K562 (cell line): ENCODE measurements at regions not wholly inside any gene's neighbourhood (a gene's known extent, or its start where the extent isn't known, plus 50 kb on each side); places are given as distances from the start of the nearest gene placed in this dataset.

Experiments used
- ATAC-seq: fragments of 200-7000 bp; cut with Tn5 transposase; 3 replicates; pipeline ENCODE4 v1.9.1; 2020; ENCODE audit warnings: moderate library complexity
- BruUV-seq: library from RNA; stranded (reverse); fragments of 400-500 nt; replicated peaks from 2 replicates; lab custom pipeline; 2021; lab: Mats Ljungman, UMichigan
- CTCF ChIA-PET: fragments of 300-600 bp; formaldehyde crosslinking; extraction: SDS; loops from one replicate; lab custom pipeline; 2021; ENCODE audit warnings: low intra/inter-chr PET ratio; lab: Yijun Ruan, JAX
- POLR2A ChIA-PET: fragments of 300-600, 350-650 bp; sonication (Branson Sonifier 250); formaldehyde crosslinking; extraction: SDS; loops from one replicate; lab custom pipeline; 2021; ENCODE audit warnings: antibody characterized with exemption, inconsistent platforms; lab: Yijun Ruan, JAX
- DNase-seq, 4 experiments: peaks; one replicate each; pipeline versions ENCODE4 v3.0.0 to v3.0.0-alpha.2; 2011 to 2018; ENCODE audit warnings: low spot score in 3 of 4, mixed read lengths in 3 of 4; ENCODE audit errors: extremely low read depth in 1 of 4
- FAIRE-seq: peaks from 2 replicates; lab custom pipeline; 2011; peaks lifted over from hg19 to GRCh38; lab: Jason Lieb, UNC
- H2AFZ ChIP-seq: 2 replicates; pipeline ENCODE4 v1.6.0; 2011; ENCODE audit warnings: low read depth, low read length, control low read depth, inconsistent platforms
- H3K27ac ChIP-seq: fragments of 200-600 bp; 3 replicates; pipeline ENCODE4 v1.8.0; 2011; ENCODE audit warnings: low read depth, mild to moderate bottlenecking, control low read depth, inconsistent platforms, low read length, moderate library complexity, mixed read lengths; ENCODE audit errors: extremely low read depth
- H3K27me3 ChIP-seq, 2 experiments: fragments of 300-600 bp in 1 of 2; 2 replicates in 1 of 2; 3 replicates in 1 of 2; pipeline versions ENCODE4 v1.6.0 to v1.8.0; 2011; ENCODE audit warnings: inconsistent platforms in 2 of 2, low read length in 2 of 2, mild to moderate bottlenecking in 1 of 2, mixed read lengths in 1 of 2, moderate library complexity in 1 of 2; ENCODE audit not compliant: control insufficient read depth in 2 of 2, insufficient read depth in 2 of 2
- H3K36me3 ChIP-seq: fragments of 300-600 bp; 3 replicates; pipeline ENCODE4 v1.8.0; 2011; ENCODE audit warnings: mild to moderate bottlenecking, low read length, inconsistent platforms; ENCODE audit not compliant: control insufficient read depth, insufficient read depth
- H3K4me1 ChIP-seq, 2 experiments: fragments of 200-600 bp in 1 of 2; replicated peaks in 1 of 2; 2 replicates in 1 of 2; 3 replicates in 1 of 2; pipeline versions ENCODE4 v1.5.1 to v1.8.0; 2011; ENCODE audit warnings: inconsistent platforms in 2 of 2, low read length in 2 of 2, mild to moderate bottlenecking in 1 of 2, mixed read lengths in 1 of 2, moderate library complexity in 1 of 2; ENCODE audit not compliant: control insufficient read depth in 2 of 2, insufficient read depth in 2 of 2
- H3K4me2 ChIP-seq: 2 replicates; pipeline ENCODE4 v1.6.1; 2011; ENCODE audit warnings: low read length, control low read depth, inconsistent platforms, mixed read lengths; ENCODE audit not compliant: insufficient read depth
- H3K4me3 ChIP-seq: fragments of 200-600 bp; sonication (generic), shearing (Covaris generic); 2 replicates; pipeline ENCODE4 v1.5.1; 2016; ENCODE audit warnings: control low read depth, inconsistent platforms
- H3K79me2 ChIP-seq: fragments of 200-600 bp; 3 replicates; pipeline ENCODE4 v1.8.0; 2011; ENCODE audit warnings: low read length, inconsistent platforms; ENCODE audit not compliant: control insufficient read depth, insufficient read depth
- H3K9ac ChIP-seq, 2 experiments: 2 replicates each; pipeline versions ENCODE4 v1.6.0 to v1.6.1; 2011; ENCODE audit warnings: low read depth in 2 of 2, low read length in 2 of 2, control low read depth in 1 of 2, inconsistent platforms in 1 of 2, mild to moderate bottlenecking in 1 of 2, mixed read lengths in 1 of 2; ENCODE audit not compliant: insufficient read depth in 1 of 2
- H3K9me1 ChIP-seq: one replicate; pipeline ENCODE4 v1.6.0; 2011; ENCODE audit warnings: inconsistent platforms, mild to moderate bottlenecking, low read length, moderate library complexity; ENCODE audit not compliant: control insufficient read depth, insufficient read depth
- H3K9me3 ChIP-seq: replicated peaks from 2 replicates; pipeline ENCODE4 v1.5.1; 2011; ENCODE audit warnings: low read depth, low read length, inconsistent platforms; ENCODE audit not compliant: control insufficient read depth, insufficient read depth
- H4K20me1 ChIP-seq: replicated peaks from 2 replicates; pipeline ENCODE4 v1.6.1; 2011; ENCODE audit warnings: low read length, inconsistent platforms, mixed read lengths; ENCODE audit not compliant: control insufficient read depth, insufficient read depth
- CBX2 ChIP-seq: fragments of 200-600 bp; sonication (generic); IDR thresholded peaks from one replicate; pipeline ENCODE4 v1.6.1; 2012; ENCODE audit warnings: mild to moderate bottlenecking, low read length, inconsistent platforms; ENCODE audit not compliant: insufficient read depth, poor library complexity, severe bottlenecking
- HNRNPK ChIP-seq: fragments of 200-400 bp; formaldehyde crosslinking; IDR thresholded peaks from one replicate; pipeline ENCODE4 v1.6.1; 2018; ENCODE audit warnings: mild to moderate bottlenecking, low read depth, low read length; ENCODE audit not compliant: poor library complexity, severe bottlenecking
- MYNN ChIP-seq, 2 experiments: sonication (generic); formaldehyde crosslinking in 1 of 2; IDR thresholded peaks; 2 replicates each; pipeline versions ENCODE4 v1.5.0 to v1.6.1; 2016 to 2020; ENCODE audit warnings: antibody characterized with exemption in 1 of 2, missing genetic modification reagents in 1 of 2
- NCOA1 ChIP-seq: fragments of 450-650 bp; IDR thresholded peaks from 2 replicates; pipeline ENCODE4 v1.6.1; 2016; ENCODE audit warnings: low read depth
- PHF8 ChIP-seq: fragments of 200-600 bp; sonication (generic); IDR thresholded peaks from 2 replicates; pipeline ENCODE4 v1.6.1; 2012; ENCODE audit warnings: mixed run types, mild to moderate bottlenecking, inconsistent platforms, low read length, moderate library complexity, borderline replicate concordance
- PKNOX1 ChIP-seq: fragments of 450-650 bp; IDR thresholded peaks from 2 replicates; pipeline ENCODE4 v1.6.1; 2016
- SREBF1 ChIP-seq: fragments of 150-350 bp; IDR thresholded peaks from 2 replicates; pipeline ENCODE4 v1.6.1; 2014; ENCODE audit warnings: antibody characterized with exemption, low read depth, low read length, borderline replicate concordance
- TAF1 ChIP-seq: IDR thresholded peaks from 2 replicates; pipeline ENCODE4 v1.6.1; 2011; ENCODE audit warnings: mild to moderate bottlenecking, low read length, moderate library complexity; ENCODE audit not compliant: insufficient read depth, control insufficient read depth, severe bottlenecking; ENCODE audit errors: extremely low read depth
- ZNF133 ChIP-seq: fragments of 250-450 bp; sonication (Bioruptor Pico); IDR thresholded peaks from 2 replicates; pipeline ENCODE4 v1.4.0; 2020; ENCODE audit warnings: mild to moderate bottlenecking
- ZNF561 ChIP-seq: fragments of 450-650 bp; formaldehyde crosslinking; conservative IDR thresholded peaks from 2 replicates; pipeline ENCODE4 v1.4.0; 2020; ENCODE audit warnings: mild to moderate bottlenecking, moderate library complexity
- ZZZ3 ChIP-seq: fragments of 450-650 bp; IDR thresholded peaks from 2 replicates; pipeline ENCODE4 v1.6.1; 2016; ENCODE audit warnings: antibody characterized with exemption, mild to moderate bottlenecking, moderate library complexity
- in situ Hi-C: fragments of 300-500 bp; cut with MboI; formaldehyde crosslinking; loops from 4 replicates; pipeline ENCODE4 v1.15.0; 2018; ENCODE audit warnings: inconsistent platforms, mixed read lengths
- intact Hi-C: fragments of 100-400 bp; cut with micrococcal nuclease; formaldehyde crosslinking; loops from 2 replicates; pipeline ENCODE4 v1.14.2; 2022

DNA sequence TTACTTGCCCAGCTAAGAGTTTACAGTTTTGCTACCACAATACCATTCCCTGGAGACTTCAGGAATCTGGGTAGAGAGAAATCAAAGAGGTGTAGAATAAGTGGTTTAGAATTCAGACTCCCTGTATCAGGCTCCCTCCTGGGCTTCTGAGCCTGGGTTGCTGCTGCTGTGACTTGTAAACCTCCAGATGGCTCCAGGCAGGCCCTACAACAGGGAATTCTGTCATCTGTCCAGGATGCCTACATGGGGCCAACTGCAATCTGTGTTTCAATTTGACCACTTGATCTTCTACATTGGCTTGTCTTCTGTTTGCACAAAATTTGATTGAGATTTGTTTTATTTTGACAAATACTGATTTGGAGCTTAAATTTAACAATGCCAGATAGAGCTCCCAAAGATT, 183.9 kb downstream of the RAD51AP2 start:
- ChIA-PET CTCF (no interaction called here), POLR2A (no interaction called here)
- H3K9ac ChIP-seq = no peak overlapping the region
- no peak overlapping the region for H2AFZ ChIP-seq
- DNase-seq (no peak), ATAC-seq (no peak), FAIRE-seq (no peak)
- in situ Hi-C loops (no loop called here), intact Hi-C loops (no loop called here)
- H4K20me1 ChIP-seq = no peaks in the 10 kb centered on the region
- BruUV-seq = no TSS peak
- no peak overlapping the region for H3K4me2 ChIP-seq
- no peak overlapping the region for H3K27ac ChIP-seq
- no peaks in the 10 kb centered on the region for H3K79me2 ChIP-seq
- H3K36me3 ChIP-seq = no peaks in the 10 kb centered on the region
- H3K9me1 ChIP-seq = no peaks in the 10 kb centered on the region
- H3K9me3 ChIP-seq = no peaks in the 10 kb centered on the region
- H3K4me3 ChIP-seq = no peak overlapping the region
- TF ChIP-seq HNRNPK (no peak), NCOA1 (no peak), MYNN (IDR thresholded peaks at IDR 0.05) (no peak), MYNN (CRISPR knock-in tag; IDR thresholded peaks at IDR 0.05) (no peak), ZNF561 (CRISPR knock-in tag) (no peak), TAF1 (no peak), ZNF133 (CRISPR knock-in tag) (no peak), PKNOX1 (no peak), CBX2 (no peak), PHF8 (no peak), ZZZ3 (no peak), SREBF1 (no peak)
- no peaks in the 10 kb centered on the region for H3K27me3 ChIP-seq
- H3K4me1 ChIP-seq = no peaks in the 10 kb centered on the region; a peak in 1 of 5 replicates
